GM23338 (cell line): ENCODE measurements at regions not wholly inside any gene's neighbourhood (a gene's known extent, or its start where the extent isn't known, plus 50 kb on each side); places are given as distances from the start of the nearest gene placed in this dataset.

Source experiments
- ATAC-seq: fragments of 200-7000 bp; cut with Tn5 transposase; 3 replicates; pipeline ENCODE4 v1.9.1; 2020
- DNase-seq: peaks from one replicate; pipeline ENCODE4 v3.0.0-alpha.2; 2015; ENCODE audit warnings: low spot score
- H2AFZ ChIP-seq: fragments of 200-600 bp; sonication (generic); 2 replicates; pipeline ENCODE4 v1.8.0; 2016; ENCODE audit warnings: antibody characterized with exemption, mild to moderate bottlenecking, moderate library complexity
- H3F3A ChIP-seq: fragments of 200-600 bp; sonication (generic); replicated peaks from 2 replicates; pipeline ENCODE4 v1.8.0; 2017; ENCODE audit warnings: antibody characterized with exemption, mixed run types, low read depth
- H3K27ac ChIP-seq: fragments of 200-600 bp; sonication (generic); 2 replicates; pipeline ENCODE4 v1.6.1; 2016; ENCODE audit warnings: low read depth
- H3K27me3 ChIP-seq: fragments of 200-600 bp; sonication (generic); 2 replicates; pipeline ENCODE4 v1.8.0; 2016; ENCODE audit warnings: mild to moderate bottlenecking, mixed run types, moderate library complexity; ENCODE audit not compliant: insufficient read depth
- H3K36me3 ChIP-seq: fragments of 200-600 bp; sonication (generic); 2 replicates; pipeline ENCODE4 v1.8.0; 2016; ENCODE audit warnings: mild to moderate bottlenecking; ENCODE audit not compliant: insufficient read depth
- H3K4me1 ChIP-seq: fragments of 200-600 bp; sonication (generic); 2 replicates; pipeline ENCODE4 v1.8.0; 2016; ENCODE audit warnings: mild to moderate bottlenecking, moderate library complexity; ENCODE audit not compliant: insufficient read depth
- H3K4me2 ChIP-seq: fragments of 200-600 bp; sonication (generic); 2 replicates; pipeline ENCODE4 v1.7.1; 2017; ENCODE audit warnings: mixed run types
- H3K4me3 ChIP-seq: fragments of 200-600 bp; sonication (generic); 2 replicates; pipeline ENCODE4 v1.6.1; 2016; ENCODE audit warnings: mixed run types
- H3K79me2 ChIP-seq: fragments of 200-600 bp; sonication (generic); replicated peaks from 2 replicates; pipeline ENCODE4 v1.8.0; 2017; ENCODE audit warnings: mild to moderate bottlenecking; ENCODE audit not compliant: insufficient read depth
- H3K9me2 ChIP-seq: fragments of 200-600 bp; sonication (generic); 2 replicates; pipeline ENCODE4 v1.8.0; 2017; ENCODE audit not compliant: insufficient read depth
- H4K20me1 ChIP-seq: fragments of 200-600 bp; sonication (generic); replicated peaks from 2 replicates; pipeline ENCODE4 v1.8.0; 2017; ENCODE audit warnings: mild to moderate bottlenecking; ENCODE audit not compliant: insufficient read depth
- H3K27ac Mint-ChIP-seq: 2 replicates; pipeline ENCODE4 v1.8.0; 2020; ENCODE audit warnings: inconsistent platforms, mild to moderate bottlenecking, moderate library complexity, mixed read lengths
- H3K27me3 Mint-ChIP-seq: 3 replicates; pipeline ENCODE4 v1.8.0; 2022; ENCODE audit warnings: low read depth, mild to moderate bottlenecking, moderate library complexity, mixed read lengths, inconsistent platforms; ENCODE audit not compliant: insufficient read depth, poor library complexity
- H3K36me3 Mint-ChIP-seq: 3 replicates; pipeline ENCODE4 v1.8.0; 2021; ENCODE audit warnings: low read depth, mild to moderate bottlenecking, inconsistent platforms, moderate library complexity, mixed read lengths
- H3K4me1 Mint-ChIP-seq: 3 replicates; pipeline ENCODE4 v1.8.0; 2020; ENCODE audit warnings: mild to moderate bottlenecking, inconsistent platforms, mixed read lengths
- H3K4me3 Mint-ChIP-seq: 3 replicates; pipeline ENCODE4 v1.8.0; 2021; ENCODE audit warnings: moderate library complexity, mild to moderate bottlenecking, inconsistent platforms, mixed read lengths
- H3K9me3 Mint-ChIP-seq: 3 replicates; pipeline ENCODE4 v1.8.0; 2020; ENCODE audit warnings: moderate library complexity, mild to moderate bottlenecking, inconsistent platforms, mixed read lengths
- CREB1 ChIP-seq: fragments of 250-450 bp; sonication (Bioruptor Pico); IDR thresholded peaks from 2 replicates; pipeline ENCODE4 v1.5.0; 2020; ENCODE audit warnings: low read depth, mild to moderate bottlenecking, moderate library complexity
- CTCF ChIP-seq, 2 experiments: fragments of 200-600 bp in 1 of 2; sonication (generic) in 1 of 2; conservative IDR thresholded peaks; 2 replicates each; pipeline versions ENCODE4 v1.5.1 to v1.6.1; 2016 to 2017; ENCODE audit warnings: antibody characterized with exemption in 2 of 2, low read depth in 2 of 2, mild to moderate bottlenecking in 2 of 2, moderate library complexity in 1 of 2
- ETS1 ChIP-seq: IDR thresholded peaks from 2 replicates; pipeline ENCODE4 v1.6.1; 2016; ENCODE audit warnings: antibody characterized with exemption
- EZH2 ChIP-seq: fragments of 200-600 bp; sonication (generic); IDR thresholded peaks from one replicate; pipeline ENCODE4 v1.8.0; 2017; ENCODE audit warnings: antibody characterized with exemption, mild to moderate bottlenecking, low read depth; ENCODE audit not compliant: unreplicated experiment
- EZH2phosphoT487 ChIP-seq: fragments of 200-600 bp; sonication (generic); IDR thresholded peaks from one replicate; pipeline ENCODE4 v1.8.1; 2018; ENCODE audit warnings: antibody characterized with exemption; ENCODE audit not compliant: unreplicated experiment
- JUNB ChIP-seq: IDR thresholded peaks from one replicate; pipeline ENCODE4 v1.6.1; 2016; ENCODE audit warnings: antibody characterized with exemption; ENCODE audit not compliant: unreplicated experiment
- NANOG ChIP-seq: IDR thresholded peaks from 2 replicates; pipeline ENCODE4 v1.6.1; 2016; ENCODE audit warnings: antibody characterized with exemption, borderline replicate concordance
- POLR2AphosphoS5 ChIP-seq: IDR thresholded peaks from 2 replicates; pipeline ENCODE4 v1.6.1; 2016; ENCODE audit warnings: antibody characterized with exemption, low read depth
- REST ChIP-seq: IDR thresholded peaks from one replicate; pipeline ENCODE4 v1.6.1; 2018; ENCODE audit warnings: antibody characterized with exemption; ENCODE audit not compliant: unreplicated experiment
- ZNF114 ChIP-seq: fragments of 250-450 bp; sonication (Bioruptor Pico); IDR thresholded peaks from 2 replicates; pipeline ENCODE4 v1.5.0; 2020; ENCODE audit warnings: mild to moderate bottlenecking, moderate library complexity
- ZNF331 ChIP-seq: fragments of 250-450 bp; sonication (Bioruptor Pico); IDR thresholded peaks from 2 replicates; pipeline ENCODE4 v1.5.0; 2020; ENCODE audit warnings: low read depth, mild to moderate bottlenecking, moderate library complexity
- ZNF462 ChIP-seq: fragments of 250-450 bp; sonication (Bioruptor Pico); IDR thresholded peaks from 2 replicates; pipeline ENCODE4 v1.5.0; 2020; ENCODE audit warnings: mild to moderate bottlenecking, moderate library complexity

GRCh38 chr6:45803071-45803470 lies 212.6 kb downstream of the CLIC5 start:
- no peak for TF ChIP-seq EZH2
- no peak for TF ChIP-seq NANOG
- no peak for TF ChIP-seq CTCF (conservative IDR thresholded peaks at IDR 0.05; ENCODE audit: low read depth in 2 of 2)
- no peak for TF ChIP-seq CREB1 (CRISPR knock-in tag)
- TF ChIP-seq ZNF331 (CRISPR knock-in tag), result no peak
- no peak for TF ChIP-seq ETS1
- no peak for TF ChIP-seq POLR2AphosphoS5
- TF ChIP-seq REST, result no peak
- TF ChIP-seq ZNF114, result no peak
- no peak for TF ChIP-seq EZH2phosphoT487
- TF ChIP-seq ZNF462 (CRISPR knock-in tag), result no peak
- TF ChIP-seq JUNB, result no peak
- Histone ChIP-seq H3K36me3 (no peaks in the 10 kb centered on the region; the same call in 1 of the 2 replicates), H4K20me1 (no peaks in the 10 kb centered on the region), H3F3A (no peaks in the 10 kb centered on the region), H3K4me1 (no peaks in the 10 kb centered on the region), H3K79me2 (no peaks in the 10 kb centered on the region), H3K4me3 (no peak overlapping the region), H3K9me2 (peaks cover 14% of the 10 kb centered on the region; the same call in 1 of the 2 replicates), H3K27me3 (no peaks in the 10 kb centered on the region), H3K27ac (no peak overlapping the region), H2AFZ (no peak overlapping the region), H3K4me2 (no peak overlapping the region)
- DNase-seq (no peak), ATAC-seq (no peak)
- H3K36me3 Mint-ChIP-seq, result no peaks in the 10 kb centered on the region
- no peaks in the 10 kb centered on the region for H3K9me3 Mint-ChIP-seq
- no peaks in the 10 kb centered on the region for H3K27me3 Mint-ChIP-seq
- no peak overlapping the region for H3K4me3 Mint-ChIP-seq
- H3K27ac Mint-ChIP-seq, result no peak overlapping the region
- H3K4me1 Mint-ChIP-seq, result no peaks in the 10 kb centered on the region
